RWPE2 (cell line): ENCODE measurements at regions not wholly inside any gene's neighbourhood (a gene's known extent, or its start where the extent isn't known, plus 50 kb on each side); places are given as distances from the start of the nearest gene placed in this dataset.

Experiments used
- ATAC-seq: fragments of 200-7000 bp; cut with Tn5 transposase; 3 replicates; pipeline ENCODE4 v1.9.1; 2021; ENCODE audit warnings: low read depth
- DNase-seq: peaks from one replicate; pipeline ENCODE4 v3.0.0-alpha.2; 2020; ENCODE audit warnings: low spot score
- H3K27ac ChIP-seq: fragments of 450-650 bp; 2 replicates; pipeline ENCODE4 v1.5.1; 2017; ENCODE audit warnings: mild to moderate bottlenecking; ENCODE audit not compliant: poor library complexity, severe bottlenecking
- H3K27me3 ChIP-seq: fragments of 250-450 bp; sonication (Bioruptor Pico); 2 replicates; pipeline ENCODE4 v1.5.1; 2021; ENCODE audit warnings: mild to moderate bottlenecking, moderate library complexity; ENCODE audit not compliant: insufficient read depth, poor library complexity, severe bottlenecking
- H3K36me3 ChIP-seq: fragments of 250-450 bp; sonication (Bioruptor Pico); 2 replicates; pipeline ENCODE4 v1.5.1; 2020; ENCODE audit warnings: low read depth, mild to moderate bottlenecking, moderate library complexity
- H3K4me1 ChIP-seq: fragments of 250-450 bp; sonication (Bioruptor Pico); 2 replicates; pipeline ENCODE4 v1.5.1; 2021; ENCODE audit warnings: mild to moderate bottlenecking, moderate library complexity; ENCODE audit not compliant: insufficient read depth, poor library complexity, severe bottlenecking
- H3K4me3 ChIP-seq: fragments of 250-450 bp; sonication (Bioruptor Pico); 2 replicates; pipeline ENCODE4 v1.5.1; 2021; ENCODE audit warnings: mild to moderate bottlenecking, moderate library complexity; ENCODE audit not compliant: severe bottlenecking
- H3K9me3 ChIP-seq: fragments of 250-450 bp; sonication (Bioruptor Pico); 2 replicates; pipeline ENCODE4 v1.5.1; 2021; ENCODE audit warnings: mild to moderate bottlenecking, moderate library complexity; ENCODE audit not compliant: severe bottlenecking
- TF ChIP-seq, protein P1 (sequence below): fragments of 450-650 bp; IDR thresholded peaks from one replicate; pipeline ENCODE4 v1.5.1; 2017; ENCODE audit warnings: mild to moderate bottlenecking, moderate library complexity; ENCODE audit not compliant: poor library complexity, severe bottlenecking

DNA sequence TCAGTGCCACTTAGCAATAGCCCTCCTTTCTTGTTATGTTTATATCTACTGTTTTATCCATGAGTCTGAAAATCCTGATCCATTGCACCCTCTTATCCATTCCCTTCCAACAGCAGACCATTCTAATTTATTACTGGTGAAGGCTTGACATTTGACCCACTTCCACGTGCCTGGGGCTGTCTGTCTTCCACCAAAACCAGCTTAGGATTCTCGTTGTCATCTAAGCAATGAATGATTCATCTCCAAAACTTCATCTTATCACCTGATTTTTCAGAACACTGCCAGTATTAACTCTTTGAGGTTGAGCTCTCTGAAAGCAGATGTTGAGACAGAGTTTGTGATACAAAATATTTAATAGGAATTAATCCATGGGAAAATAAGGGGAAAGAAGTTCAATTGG is 277.8 kb upstream of the FBXL7 start:
- Histone ChIP-seq H3K27ac (no peak overlapping the region), H3K4me1 (no peaks in the 10 kb centered on the region), H3K36me3 (no peaks in the 10 kb centered on the region), H3K27me3 (peaks cover 19% of the 10 kb centered on the region), H3K4me3 (no peak overlapping the region), H3K9me3 (no peaks in the 10 kb centered on the region)
- DNase-seq (no peak), ATAC-seq (no peak)
- TF ChIP-seq, protein P1, sequence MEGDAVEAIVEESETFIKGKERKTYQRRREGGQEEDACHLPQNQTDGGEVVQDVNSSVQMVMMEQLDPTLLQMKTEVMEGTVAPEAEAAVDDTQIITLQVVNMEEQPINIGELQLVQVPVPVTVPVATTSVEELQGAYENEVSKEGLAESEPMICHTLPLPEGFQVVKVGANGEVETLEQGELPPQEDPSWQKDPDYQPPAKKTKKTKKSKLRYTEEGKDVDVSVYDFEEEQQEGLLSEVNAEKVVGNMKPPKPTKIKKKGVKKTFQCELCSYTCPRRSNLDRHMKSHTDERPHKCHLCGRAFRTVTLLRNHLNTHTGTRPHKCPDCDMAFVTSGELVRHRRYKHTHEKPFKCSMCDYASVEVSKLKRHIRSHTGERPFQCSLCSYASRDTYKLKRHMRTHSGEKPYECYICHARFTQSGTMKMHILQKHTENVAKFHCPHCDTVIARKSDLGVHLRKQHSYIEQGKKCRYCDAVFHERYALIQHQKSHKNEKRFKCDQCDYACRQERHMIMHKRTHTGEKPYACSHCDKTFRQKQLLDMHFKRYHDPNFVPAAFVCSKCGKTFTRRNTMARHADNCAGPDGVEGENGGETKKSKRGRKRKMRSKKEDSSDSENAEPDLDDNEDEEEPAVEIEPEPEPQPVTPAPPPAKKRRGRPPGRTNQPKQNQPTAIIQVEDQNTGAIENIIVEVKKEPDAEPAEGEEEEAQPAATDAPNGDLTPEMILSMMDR = no peak

DNA sequence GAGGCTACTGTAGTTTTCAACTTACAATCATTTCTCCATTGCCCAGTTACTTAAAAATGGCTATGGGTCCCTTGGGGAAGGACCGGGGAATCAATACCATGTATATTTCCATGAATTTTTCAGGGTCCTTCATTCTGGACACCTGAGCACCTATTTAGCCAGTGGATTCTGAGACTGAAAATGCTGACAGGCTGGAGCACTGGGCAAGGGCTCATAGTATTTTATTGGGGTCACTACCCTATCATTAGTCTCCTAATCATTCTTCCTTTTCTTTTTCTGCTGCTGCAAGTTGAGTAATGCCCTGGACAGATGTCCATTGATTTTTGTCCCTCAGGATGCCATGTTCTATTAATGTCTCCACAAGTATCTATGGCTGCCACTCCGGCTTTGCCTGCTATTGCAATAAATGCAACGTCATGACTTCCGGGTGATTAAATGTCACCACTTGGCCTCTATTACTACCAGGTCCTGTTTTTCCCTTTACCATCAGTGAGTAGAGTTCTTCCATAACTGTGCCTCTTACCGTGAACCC is 279.3 kb upstream of the FBXL7 start:
- Histone ChIP-seq H3K4me3 (no peak overlapping the region), H3K36me3 (no peaks in the 10 kb centered on the region), H3K9me3 (no peaks in the 10 kb centered on the region), H3K4me1 (no peaks in the 10 kb centered on the region), H3K27ac (no peak overlapping the region), H3K27me3 (peaks cover 6% of the 10 kb centered on the region)
- ATAC-seq (no peak), DNase-seq (no peak)
- TF ChIP-seq, protein P1 = no peak

DNA sequence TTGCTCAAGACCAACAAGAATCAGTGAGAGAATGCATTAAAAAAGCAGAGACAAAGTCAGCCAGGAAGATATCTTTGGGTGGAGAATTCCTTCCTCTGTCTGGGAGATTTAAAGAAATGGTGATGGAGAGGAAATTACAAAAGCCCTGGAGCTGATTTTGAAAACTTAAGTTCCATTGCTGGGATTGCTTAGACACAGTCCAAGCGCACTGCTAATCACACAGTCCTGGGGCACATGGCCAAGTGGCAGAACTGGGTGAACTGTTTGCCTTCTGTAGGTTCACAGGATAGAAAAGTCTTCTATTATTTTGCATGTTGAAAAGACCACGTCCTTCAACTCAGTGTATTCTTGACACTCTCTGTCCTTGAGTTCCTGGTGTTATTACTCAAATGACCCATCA is 284.9 kb upstream of the FBXL7 start:
- H3K27me3 ChIP-seq = peaks cover 10% of the 10 kb centered on the region
- H3K36me3 ChIP-seq = no peaks in the 10 kb centered on the region
- TF ChIP-seq, protein P1 = no peak
- no peaks in the 10 kb centered on the region for H3K9me3 ChIP-seq
- H3K27ac ChIP-seq = no peak overlapping the region
- no peak for DNase-seq
- no peaks in the 10 kb centered on the region for H3K4me1 ChIP-seq
- H3K4me3 ChIP-seq = no peak overlapping the region
- no peak for ATAC-seq

DNA sequence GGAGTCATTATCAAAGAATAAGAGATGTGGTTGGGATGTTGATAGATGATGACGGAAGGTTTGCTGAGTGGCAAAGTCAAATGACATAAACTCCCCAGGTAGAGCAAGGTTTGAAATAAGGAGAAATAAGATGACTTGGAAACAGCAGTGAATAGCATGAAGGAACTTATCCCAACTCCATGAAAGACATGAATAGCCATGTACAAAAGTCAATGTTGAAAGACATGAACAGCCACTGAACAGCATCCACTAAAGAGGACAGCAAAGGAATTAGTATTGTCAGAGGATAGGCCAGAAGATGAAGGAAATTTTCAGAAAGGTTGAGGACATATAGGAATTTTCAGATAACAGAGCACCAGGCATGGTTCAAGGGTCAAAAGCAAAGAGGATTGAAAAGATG is 286.0 kb upstream of the FBXL7 start:
- H3K9me3 ChIP-seq = no peaks in the 10 kb centered on the region
- no peak overlapping the region for H3K4me3 ChIP-seq
- peaks cover 16% of the 10 kb centered on the region for H3K27me3 ChIP-seq
- DNase-seq = no peak
- ATAC-seq = no peak
- H3K27ac ChIP-seq = no peak overlapping the region
- H3K36me3 ChIP-seq = no peaks in the 10 kb centered on the region
- H3K4me1 ChIP-seq = no peaks in the 10 kb centered on the region
- TF ChIP-seq, protein P1 = no peak

DNA sequence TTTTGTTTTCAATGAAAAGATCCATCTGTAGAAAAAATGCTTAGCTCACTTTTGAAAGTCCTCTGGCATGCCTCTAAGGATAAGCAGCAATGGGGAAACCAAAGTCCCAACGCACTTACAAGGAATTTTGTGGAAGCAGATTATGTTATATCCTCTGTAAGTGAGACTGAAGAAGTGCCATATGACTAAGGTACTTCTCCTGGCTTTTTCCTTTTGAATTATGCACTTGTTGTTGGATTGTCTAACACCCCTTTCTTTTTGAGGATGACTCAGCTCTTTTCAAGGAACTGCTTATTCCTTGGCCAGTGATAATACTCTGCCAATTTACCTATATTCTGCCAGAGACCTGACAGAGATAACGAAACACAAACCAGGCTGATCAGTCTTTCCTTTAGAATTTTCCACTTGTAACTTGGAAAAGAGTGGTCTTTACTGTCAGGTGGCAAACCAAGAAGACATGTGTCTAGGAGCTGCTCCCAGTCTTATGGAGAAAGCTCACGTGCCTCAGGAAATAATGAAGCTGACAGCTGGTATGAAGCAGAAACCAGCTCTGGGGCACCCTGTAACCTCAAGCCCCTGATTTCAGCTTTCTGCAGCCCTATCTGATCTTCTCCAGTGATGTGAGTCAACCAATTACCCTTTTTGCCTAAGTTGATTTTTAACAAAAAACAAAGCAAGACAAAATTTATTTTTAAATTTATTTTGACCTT is 290.8 kb upstream of the FBXL7 start:
- no peak overlapping the region for H3K4me3 ChIP-seq
- ATAC-seq = no peak
- peaks cover 29% of the 10 kb centered on the region for H3K27me3 ChIP-seq
- H3K27ac ChIP-seq = no peak overlapping the region
- peaks cover 5% of the 10 kb centered on the region for H3K9me3 ChIP-seq
- H3K4me1 ChIP-seq = no peaks in the 10 kb centered on the region
- no peak for DNase-seq
- TF ChIP-seq, protein P1 = no peak
- H3K36me3 ChIP-seq = no peaks in the 10 kb centered on the region
